Activated CD4-positive, alpha-beta T cell treated with anti-CD3 and anti-CD28 coated beads, Interleukin-2, amount 50 U/mL, for 16 hours (primary cell): ENCODE measurements at regions not wholly inside any gene's neighbourhood (a gene's known extent, or its start where the extent isn't known, plus 50 kb on each side); places are given as distances from the start of the nearest gene placed in this dataset.
"Not testable (repeated sequence)": the region's sequence is repeated elsewhere in the genome, so short reads cannot be mapped to it uniquely, and the experiment has no call there.

Experiments used
- DNase-seq: peaks from one replicate; pipeline ENCODE4 v3.0.0-alpha.2; 2020

- DNase-seq = no peak
Observed at GRCh38 chr4:126466848-126467247, 1152.1 kb downstream of the FAT4 start.

- no peak for DNase-seq
Observed at GRCh38 chr4:126468144-126468543, 1153.4 kb downstream of the FAT4 start.

GRCh38 chr4:126470862-126471261 lies 1156.1 kb downstream of the FAT4 start:
- no peak for DNase-seq

- DNase-seq = no peak
Observed at GRCh38 chr4:126475730-126476129, 1157.0 kb upstream of the INTU start.

- no peak for DNase-seq
Observed at GRCh38 chr4:126479709-126480108, 1153.0 kb upstream of the INTU start.

GRCh38 chr4:126482311-126482710 lies 1150.4 kb upstream of the INTU start:
- no peak for DNase-seq

- DNase-seq = no peak
Observed at GRCh38 chr4:126486377-126486776, 1146.4 kb upstream of the INTU start.

GRCh38 chr4:126489826-126490463 lies 1142.8 kb upstream of the INTU start:
- DNase-seq = no peak

- no peak for DNase-seq
Observed at GRCh38 chr4:126495163-126495752, 1137.5 kb upstream of the INTU start.

- DNase-seq = no peak
Observed at GRCh38 chr4:126512979-126513378, 1119.8 kb upstream of the INTU start.

- DNase-seq = no peak
Observed at GRCh38 chr4:126513596-126513995, 1119.2 kb upstream of the INTU start.

- DNase-seq = no peak
Observed at GRCh38 chr4:126520731-126521130, 1112.0 kb upstream of the INTU start.

GRCh38 chr4:126525400-126525799 lies 1107.4 kb upstream of the INTU start:
- not testable (repeated sequence) for DNase-seq

GRCh38 chr4:126526335-126526734 lies 1106.4 kb upstream of the INTU start:
- peak; percentile 0 for DNase-seq

GRCh38 chr4:126529997-126530396 lies 1102.8 kb upstream of the INTU start:
- DNase-seq = no peak

GRCh38 chr4:126530996-126531585 lies 1101.7 kb upstream of the INTU start:
- DNase-seq = no peak

GRCh38 chr4:126532527-126532926 lies 1100.2 kb upstream of the INTU start:
- DNase-seq = no peak

- no peak for DNase-seq
Observed at GRCh38 chr4:126533146-126533805, 1099.5 kb upstream of the INTU start.

GRCh38 chr4:126539771-126540170 lies 1093.0 kb upstream of the INTU start:
- no peak for DNase-seq

GRCh38 chr4:126541820-126542219 lies 1090.9 kb upstream of the INTU start:
- DNase-seq = no peak

- DNase-seq = no peak
Observed at GRCh38 chr4:126544276-126544675, 1088.5 kb upstream of the INTU start.

- DNase-seq = not testable (repeated sequence)
Observed at GRCh38 chr4:126546197-126546596, 1086.6 kb upstream of the INTU start.

- DNase-seq = no peak
Observed at GRCh38 chr4:126547352-126547751, 1085.4 kb upstream of the INTU start.

- no peak for DNase-seq
Observed at GRCh38 chr4:126548890-126549289, 1083.9 kb upstream of the INTU start.
